ENCODE measurements at regions not wholly inside any gene's neighbourhood (a gene's known extent, or its start where the extent isn't known, plus 50 kb on each side); places are given as distances from the start of the nearest gene placed in this dataset.

DNA sequence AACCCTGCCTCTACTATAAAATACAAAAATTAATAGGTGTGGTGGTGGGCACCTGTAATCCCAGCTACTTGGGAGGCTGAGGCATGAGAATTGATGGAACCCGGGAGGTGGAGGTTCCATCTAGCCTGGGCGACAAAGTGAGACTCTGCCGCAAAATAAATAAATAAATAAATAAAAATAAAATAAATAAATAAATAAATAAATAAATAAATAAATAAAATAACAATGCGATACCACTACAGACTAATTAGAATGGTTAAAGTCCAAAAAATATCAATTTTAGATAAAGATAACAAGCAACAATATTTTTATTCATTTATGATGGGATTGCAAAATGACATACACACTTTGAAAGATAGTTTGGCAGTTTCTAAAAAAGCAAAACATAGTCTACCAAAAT, 1131.5 kb downstream of the SI start:
- TF ChIP-seq, protein P1, sequence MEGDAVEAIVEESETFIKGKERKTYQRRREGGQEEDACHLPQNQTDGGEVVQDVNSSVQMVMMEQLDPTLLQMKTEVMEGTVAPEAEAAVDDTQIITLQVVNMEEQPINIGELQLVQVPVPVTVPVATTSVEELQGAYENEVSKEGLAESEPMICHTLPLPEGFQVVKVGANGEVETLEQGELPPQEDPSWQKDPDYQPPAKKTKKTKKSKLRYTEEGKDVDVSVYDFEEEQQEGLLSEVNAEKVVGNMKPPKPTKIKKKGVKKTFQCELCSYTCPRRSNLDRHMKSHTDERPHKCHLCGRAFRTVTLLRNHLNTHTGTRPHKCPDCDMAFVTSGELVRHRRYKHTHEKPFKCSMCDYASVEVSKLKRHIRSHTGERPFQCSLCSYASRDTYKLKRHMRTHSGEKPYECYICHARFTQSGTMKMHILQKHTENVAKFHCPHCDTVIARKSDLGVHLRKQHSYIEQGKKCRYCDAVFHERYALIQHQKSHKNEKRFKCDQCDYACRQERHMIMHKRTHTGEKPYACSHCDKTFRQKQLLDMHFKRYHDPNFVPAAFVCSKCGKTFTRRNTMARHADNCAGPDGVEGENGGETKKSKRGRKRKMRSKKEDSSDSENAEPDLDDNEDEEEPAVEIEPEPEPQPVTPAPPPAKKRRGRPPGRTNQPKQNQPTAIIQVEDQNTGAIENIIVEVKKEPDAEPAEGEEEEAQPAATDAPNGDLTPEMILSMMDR (IDR thresholded peaks at IDR 0.05), result no peak
- TF ChIP-seq MAFK (IDR thresholded peaks at IDR 0.05; ENCODE audit: partially characterized antibody), result no peak
- no peak for TF ChIP-seq RAD21 (conservative IDR thresholded peaks at IDR 0.05 in 1 of 2, IDR thresholded peaks at IDR 0.05 in 1 of 2)
- no peak for TF ChIP-seq NPAS2 (CRISPR knock-in tag; IDR thresholded peaks at IDR 0.05; ENCODE audit: borderline replicate concordance)
- TF ChIP-seq NR3C1 (IDR thresholded peaks at IDR 0.05), result no peak
- no peak for TF ChIP-seq RFX5 (IDR thresholded peaks at IDR 0.05)
- no peak for TF ChIP-seq SMC3 (IDR thresholded peaks at IDR 0.05)

All from A549 (cell line).